GM23338 (cell line): ENCODE measurements at regions not wholly inside any gene's neighbourhood (a gene's known extent, or its start where the extent isn't known, plus 50 kb on each side); places are given as distances from the start of the nearest gene placed in this dataset.

Experiments used
- ATAC-seq: fragments of 200-7000 bp; cut with Tn5 transposase; 3 replicates; pipeline ENCODE4 v1.9.1; 2020
- DNase-seq: peaks from one replicate; pipeline ENCODE4 v3.0.0-alpha.2; 2015; ENCODE audit warnings: low spot score
- H2AFZ ChIP-seq: fragments of 200-600 bp; sonication (generic); 2 replicates; pipeline ENCODE4 v1.8.0; 2016; ENCODE audit warnings: antibody characterized with exemption, mild to moderate bottlenecking, moderate library complexity
- H3F3A ChIP-seq: fragments of 200-600 bp; sonication (generic); replicated peaks from 2 replicates; pipeline ENCODE4 v1.8.0; 2017; ENCODE audit warnings: antibody characterized with exemption, mixed run types, low read depth
- H3K27ac ChIP-seq: fragments of 200-600 bp; sonication (generic); 2 replicates; pipeline ENCODE4 v1.6.1; 2016; ENCODE audit warnings: low read depth
- H3K27me3 ChIP-seq: fragments of 200-600 bp; sonication (generic); 2 replicates; pipeline ENCODE4 v1.8.0; 2016; ENCODE audit warnings: mild to moderate bottlenecking, mixed run types, moderate library complexity; ENCODE audit not compliant: insufficient read depth
- H3K36me3 ChIP-seq: fragments of 200-600 bp; sonication (generic); 2 replicates; pipeline ENCODE4 v1.8.0; 2016; ENCODE audit warnings: mild to moderate bottlenecking; ENCODE audit not compliant: insufficient read depth
- H3K4me1 ChIP-seq: fragments of 200-600 bp; sonication (generic); 2 replicates; pipeline ENCODE4 v1.8.0; 2016; ENCODE audit warnings: mild to moderate bottlenecking, moderate library complexity; ENCODE audit not compliant: insufficient read depth
- H3K4me2 ChIP-seq: fragments of 200-600 bp; sonication (generic); 2 replicates; pipeline ENCODE4 v1.7.1; 2017; ENCODE audit warnings: mixed run types
- H3K4me3 ChIP-seq: fragments of 200-600 bp; sonication (generic); 2 replicates; pipeline ENCODE4 v1.6.1; 2016; ENCODE audit warnings: mixed run types
- H3K79me2 ChIP-seq: fragments of 200-600 bp; sonication (generic); replicated peaks from 2 replicates; pipeline ENCODE4 v1.8.0; 2017; ENCODE audit warnings: mild to moderate bottlenecking; ENCODE audit not compliant: insufficient read depth
- H3K9me2 ChIP-seq: fragments of 200-600 bp; sonication (generic); 2 replicates; pipeline ENCODE4 v1.8.0; 2017; ENCODE audit not compliant: insufficient read depth
- H4K20me1 ChIP-seq: fragments of 200-600 bp; sonication (generic); replicated peaks from 2 replicates; pipeline ENCODE4 v1.8.0; 2017; ENCODE audit warnings: mild to moderate bottlenecking; ENCODE audit not compliant: insufficient read depth
- H3K27ac Mint-ChIP-seq: 2 replicates; pipeline ENCODE4 v1.8.0; 2020; ENCODE audit warnings: inconsistent platforms, mild to moderate bottlenecking, moderate library complexity, mixed read lengths
- H3K27me3 Mint-ChIP-seq: 3 replicates; pipeline ENCODE4 v1.8.0; 2022; ENCODE audit warnings: low read depth, mild to moderate bottlenecking, moderate library complexity, mixed read lengths, inconsistent platforms; ENCODE audit not compliant: insufficient read depth, poor library complexity
- H3K36me3 Mint-ChIP-seq: 3 replicates; pipeline ENCODE4 v1.8.0; 2021; ENCODE audit warnings: low read depth, mild to moderate bottlenecking, inconsistent platforms, moderate library complexity, mixed read lengths
- H3K4me1 Mint-ChIP-seq: 3 replicates; pipeline ENCODE4 v1.8.0; 2020; ENCODE audit warnings: mild to moderate bottlenecking, inconsistent platforms, mixed read lengths
- H3K4me3 Mint-ChIP-seq: 3 replicates; pipeline ENCODE4 v1.8.0; 2021; ENCODE audit warnings: moderate library complexity, mild to moderate bottlenecking, inconsistent platforms, mixed read lengths
- H3K9me3 Mint-ChIP-seq: 3 replicates; pipeline ENCODE4 v1.8.0; 2020; ENCODE audit warnings: moderate library complexity, mild to moderate bottlenecking, inconsistent platforms, mixed read lengths
- CREB1 ChIP-seq: fragments of 250-450 bp; sonication (Bioruptor Pico); IDR thresholded peaks from 2 replicates; pipeline ENCODE4 v1.5.0; 2020; ENCODE audit warnings: low read depth, mild to moderate bottlenecking, moderate library complexity
- ETS1 ChIP-seq: IDR thresholded peaks from 2 replicates; pipeline ENCODE4 v1.6.1; 2016; ENCODE audit warnings: antibody characterized with exemption
- EZH2 ChIP-seq: fragments of 200-600 bp; sonication (generic); IDR thresholded peaks from one replicate; pipeline ENCODE4 v1.8.0; 2017; ENCODE audit warnings: antibody characterized with exemption, mild to moderate bottlenecking, low read depth; ENCODE audit not compliant: unreplicated experiment
- JUNB ChIP-seq: IDR thresholded peaks from one replicate; pipeline ENCODE4 v1.6.1; 2016; ENCODE audit warnings: antibody characterized with exemption; ENCODE audit not compliant: unreplicated experiment
- POLR2AphosphoS5 ChIP-seq: IDR thresholded peaks from 2 replicates; pipeline ENCODE4 v1.6.1; 2016; ENCODE audit warnings: antibody characterized with exemption, low read depth
- ZNF114 ChIP-seq: fragments of 250-450 bp; sonication (Bioruptor Pico); IDR thresholded peaks from 2 replicates; pipeline ENCODE4 v1.5.0; 2020; ENCODE audit warnings: mild to moderate bottlenecking, moderate library complexity
- ZNF331 ChIP-seq: fragments of 250-450 bp; sonication (Bioruptor Pico); IDR thresholded peaks from 2 replicates; pipeline ENCODE4 v1.5.0; 2020; ENCODE audit warnings: low read depth, mild to moderate bottlenecking, moderate library complexity
- TF ChIP-seq, protein P1 (sequence below): fragments of 250-450 bp; sonication (Bioruptor Pico); IDR thresholded peaks from 2 replicates; pipeline ENCODE4 v1.5.0; 2020; ENCODE audit warnings: mild to moderate bottlenecking, moderate library complexity

- TF ChIP-seq, protein P1, sequence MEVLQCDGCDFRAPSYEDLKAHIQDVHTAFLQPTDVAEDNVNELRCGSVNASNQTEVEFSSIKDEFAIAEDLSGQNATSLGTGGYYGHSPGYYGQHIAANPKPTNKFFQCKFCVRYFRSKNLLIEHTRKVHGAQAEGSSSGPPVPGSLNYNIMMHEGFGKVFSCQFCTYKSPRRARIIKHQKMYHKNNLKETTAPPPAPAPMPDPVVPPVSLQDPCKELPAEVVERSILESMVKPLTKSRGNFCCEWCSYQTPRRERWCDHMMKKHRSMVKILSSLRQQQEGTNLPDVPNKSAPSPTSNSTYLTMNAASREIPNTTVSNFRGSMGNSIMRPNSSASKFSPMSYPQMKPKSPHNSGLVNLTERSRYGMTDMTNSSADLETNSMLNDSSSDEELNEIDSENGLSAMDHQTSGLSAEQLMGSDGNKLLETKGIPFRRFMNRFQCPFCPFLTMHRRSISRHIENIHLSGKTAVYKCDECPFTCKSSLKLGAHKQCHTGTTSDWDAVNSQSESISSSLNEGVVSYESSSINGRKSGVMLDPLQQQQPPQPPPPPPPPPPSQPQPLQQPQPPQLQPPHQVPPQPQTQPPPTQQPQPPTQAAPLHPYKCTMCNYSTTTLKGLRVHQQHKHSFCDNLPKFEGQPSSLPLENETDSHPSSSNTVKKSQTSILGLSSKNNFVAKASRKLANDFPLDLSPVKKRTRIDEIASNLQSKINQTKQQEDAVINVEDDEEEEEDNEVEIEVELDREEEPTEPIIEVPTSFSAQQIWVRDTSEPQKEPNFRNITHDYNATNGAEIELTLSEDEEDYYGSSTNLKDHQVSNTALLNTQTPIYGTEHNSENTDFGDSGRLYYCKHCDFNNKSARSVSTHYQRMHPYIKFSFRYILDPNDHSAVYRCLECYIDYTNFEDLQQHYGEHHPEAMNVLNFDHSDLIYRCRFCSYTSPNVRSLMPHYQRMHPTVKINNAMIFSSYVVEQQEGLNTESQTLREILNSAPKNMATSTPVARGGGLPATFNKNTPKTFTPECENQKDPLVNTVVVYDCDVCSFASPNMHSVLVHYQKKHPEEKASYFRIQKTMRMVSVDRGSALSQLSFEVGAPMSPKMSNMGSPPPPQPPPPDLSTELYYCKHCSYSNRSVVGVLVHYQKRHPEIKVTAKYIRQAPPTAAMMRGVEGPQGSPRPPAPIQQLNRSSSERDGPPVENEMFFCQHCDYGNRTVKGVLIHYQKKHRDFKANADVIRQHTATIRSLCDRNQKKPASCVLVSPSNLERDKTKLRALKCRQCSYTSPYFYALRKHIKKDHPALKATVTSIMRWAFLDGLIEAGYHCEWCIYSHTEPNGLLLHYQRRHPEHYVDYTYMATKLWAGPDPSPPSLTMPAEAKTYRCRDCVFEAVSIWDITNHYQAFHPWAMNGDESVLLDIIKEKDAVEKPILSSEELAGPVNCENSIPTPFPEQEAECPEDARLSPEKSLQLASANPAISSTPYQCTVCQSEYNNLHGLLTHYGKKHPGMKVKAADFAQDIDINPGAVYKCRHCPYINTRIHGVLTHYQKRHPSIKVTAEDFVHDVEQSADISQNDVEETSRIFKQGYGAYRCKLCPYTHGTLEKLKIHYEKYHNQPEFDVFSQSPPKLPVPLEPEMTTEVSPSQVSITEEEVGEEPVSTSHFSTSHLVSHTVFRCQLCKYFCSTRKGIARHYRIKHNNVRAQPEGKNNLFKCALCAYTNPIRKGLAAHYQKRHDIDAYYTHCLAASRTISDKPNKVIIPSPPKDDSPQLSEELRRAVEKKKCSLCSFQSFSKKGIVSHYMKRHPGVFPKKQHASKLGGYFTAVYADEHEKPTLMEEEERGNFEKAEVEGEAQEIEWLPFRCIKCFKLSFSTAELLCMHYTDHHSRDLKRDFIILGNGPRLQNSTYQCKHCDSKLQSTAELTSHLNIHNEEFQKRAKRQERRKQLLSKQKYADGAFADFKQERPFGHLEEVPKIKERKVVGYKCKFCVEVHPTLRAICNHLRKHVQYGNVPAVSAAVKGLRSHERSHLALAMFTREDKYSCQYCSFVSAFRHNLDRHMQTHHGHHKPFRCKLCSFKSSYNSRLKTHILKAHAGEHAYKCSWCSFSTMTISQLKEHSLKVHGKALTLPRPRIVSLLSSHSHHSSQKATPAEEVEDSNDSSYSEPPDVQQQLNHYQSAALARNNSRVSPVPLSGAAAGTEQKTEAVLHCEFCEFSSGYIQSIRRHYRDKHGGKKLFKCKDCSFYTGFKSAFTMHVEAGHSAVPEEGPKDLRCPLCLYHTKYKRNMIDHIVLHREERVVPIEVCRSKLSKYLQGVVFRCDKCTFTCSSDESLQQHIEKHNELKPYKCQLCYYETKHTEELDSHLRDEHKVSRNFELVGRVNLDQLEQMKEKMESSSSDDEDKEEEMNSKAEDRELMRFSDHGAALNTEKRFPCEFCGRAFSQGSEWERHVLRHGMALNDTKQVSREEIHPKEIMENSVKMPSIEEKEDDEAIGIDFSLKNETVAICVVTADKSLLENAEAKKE (CRISPR knock-in tag), result no peak
- TF ChIP-seq ZNF114 (CRISPR knock-in tag) (no peak), CREB1 (no peak)
These were observed 326.4 kb downstream of the TGFB2 start (continued) for GRCh38 chr1:218671573-218671972.

DNA sequence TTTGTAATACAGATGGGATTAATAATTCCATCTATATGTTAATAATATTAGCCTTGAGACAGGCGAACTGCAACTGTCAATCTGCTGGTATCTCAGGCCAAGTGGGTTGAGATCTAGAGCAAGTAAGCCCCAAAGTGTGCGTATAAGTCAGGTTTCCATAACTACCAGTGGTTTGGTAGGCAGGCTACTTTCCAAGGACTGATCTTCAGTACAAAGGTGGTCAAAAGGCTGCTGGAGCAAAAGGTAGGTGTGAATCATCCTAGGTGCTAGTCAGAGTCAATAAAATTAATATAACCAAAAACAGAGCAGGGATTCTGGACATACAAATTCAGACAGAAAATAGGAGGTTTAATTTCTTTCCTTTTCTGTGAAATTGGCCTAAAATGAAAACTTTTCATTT, 328.0 kb downstream of the TGFB2 start:
- Histone ChIP-seq H4K20me1 (no peaks in the 10 kb centered on the region), H3K4me3 (no peak overlapping the region), H3K27ac (no peak overlapping the region), H3K9me2 (no peaks in the 10 kb centered on the region), H2AFZ (no peak overlapping the region), H3K36me3 (no peaks in the 10 kb centered on the region), H3K4me2 (no peak overlapping the region), H3F3A (no peaks in the 10 kb centered on the region), H3K27me3 (no peaks in the 10 kb centered on the region), H3K79me2 (no peaks in the 10 kb centered on the region), H3K4me1 (peaks cover 9% of the 10 kb centered on the region; the same call in 1 of the 2 replicates)
- Mint-ChIP-seq H3K9me3 (no peaks in the 10 kb centered on the region), H3K4me3 (no peak overlapping the region), H3K27me3 (peaks cover 2% of the 10 kb centered on the region), H3K27ac (no peak overlapping the region), H3K36me3 (0 out of 3 replicates have a peak, but pooled peaks cover 3% of the 10 kb centered on the region), H3K4me1 (peaks cover 13% of the 10 kb centered on the region)
- ATAC-seq, result no peak
- no peak for DNase-seq
- TF ChIP-seq EZH2, result no peak
- no peak for TF ChIP-seq JUNB
- TF ChIP-seq, protein P1 (CRISPR knock-in tag), result no peak
- TF ChIP-seq ZNF331 (CRISPR knock-in tag), result no peak
- TF ChIP-seq ZNF114 (CRISPR knock-in tag), result no peak
- TF ChIP-seq ETS1, result no peak
- no peak for TF ChIP-seq POLR2AphosphoS5
